Stimulated activated CD4-positive, alpha-beta T cell treated with anti-CD3 and anti-CD28 coated beads, TNF-alpha, amount 100 ng/mL, for 4 hours (primary cell): ENCODE measurements at regions not wholly inside any gene's neighbourhood (a gene's known extent, or its start where the extent isn't known, plus 50 kb on each side); places are given as distances from the start of the nearest gene placed in this dataset.

Source experiments
- DNase-seq, 3 experiments: peaks; one replicate each; pipeline ENCODE4 v3.0.0-alpha.2; 2020; ENCODE audit warnings: low read depth in 3 of 3

GRCh38 chr3:46091741-46092701, 64.7 kb upstream of the XCR1 start:
- DNase-seq, result no peak

- no peak for DNase-seq
Observed at GRCh38 chr3:46091046-46091445, 63.8 kb upstream of the XCR1 start.

GRCh38 chr3:46090161-46090591, 62.9 kb upstream of the XCR1 start:
- no peak for DNase-seq

- no peak for DNase-seq
Observed at GRCh38 chr3:46089237-46090011, 62.1 kb upstream of the XCR1 start.

GRCh38 chr3:46087871-46088270, 60.6 kb upstream of the XCR1 start:
- no peak for DNase-seq

- DNase-seq, result no peak
Observed at GRCh38 chr3:46086986-46087385, 59.7 kb upstream of the XCR1 start.

GRCh38 chr3:46086083-46086437, 58.8 kb upstream of the XCR1 start:
- no peak for DNase-seq

- DNase-seq, result no peak
Observed at GRCh38 chr3:46085421-46086082, 58.3 kb upstream of the XCR1 start.

GRCh38 chr3:46083956-46084355, 56.7 kb upstream of the XCR1 start:
- DNase-seq, result no peak

GRCh38 chr3:46082849-46083248, 55.6 kb upstream of the XCR1 start:
- DNase-seq, result no peak

GRCh38 chr3:46082021-46082420, 54.7 kb upstream of the XCR1 start:
- no peak for DNase-seq

GRCh38 chr3:46080969-46081345, 53.7 kb upstream of the XCR1 start:
- DNase-seq, result no peak

- DNase-seq, result no peak
Observed at GRCh38 chr3:46080124-46080968, 53.1 kb upstream of the XCR1 start.

GRCh38 chr3:46078712-46079400, 51.6 kb upstream of the XCR1 start:
- DNase-seq, result peak; percentile 65 to 85 (median 73)
